ENCODE measurements at regions not wholly inside any gene's neighbourhood (a gene's known extent, or its start where the extent isn't known, plus 50 kb on each side); places are given as distances from the start of the nearest gene placed in this dataset.
A peak's percentile ranks its signal among the peaks of the same experiment; 100 is the strongest.

- no peak for DNase-seq (ENCODE audit: low spot score)
Measured at GRCh38 chr12:125371033-125371432, 305.8 kb downstream of the AACS start.

DNA sequence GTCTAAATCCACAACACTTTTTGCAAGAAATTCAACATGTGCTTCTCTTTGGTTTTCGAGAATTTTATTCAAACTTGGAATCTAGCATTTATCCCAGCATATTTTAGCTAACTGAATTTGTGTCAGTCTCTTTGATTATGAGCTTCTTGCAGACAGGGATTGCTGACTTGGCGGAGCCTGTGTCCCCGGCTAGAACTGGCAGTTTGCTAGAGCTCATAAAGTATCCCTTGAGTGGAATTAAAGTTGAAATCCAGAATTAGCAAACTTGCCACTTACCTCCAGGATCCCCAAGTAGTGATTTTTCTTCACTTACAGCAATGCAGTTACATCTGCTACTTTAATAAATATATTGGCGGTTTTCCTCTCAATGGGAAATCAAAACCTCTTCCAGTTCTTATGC is 306.9 kb downstream of the AACS start:
- DNase-seq (ENCODE audit: low spot score): no peak

- no peak for DNase-seq (ENCODE audit: low spot score)
Measured at GRCh38 chr12:125373375-125373774, 308.1 kb downstream of the AACS start.

GRCh38 chr12:125376422-125376821 is 311.2 kb downstream of the AACS start:
- no peak for DNase-seq (ENCODE audit: low spot score)

DNA sequence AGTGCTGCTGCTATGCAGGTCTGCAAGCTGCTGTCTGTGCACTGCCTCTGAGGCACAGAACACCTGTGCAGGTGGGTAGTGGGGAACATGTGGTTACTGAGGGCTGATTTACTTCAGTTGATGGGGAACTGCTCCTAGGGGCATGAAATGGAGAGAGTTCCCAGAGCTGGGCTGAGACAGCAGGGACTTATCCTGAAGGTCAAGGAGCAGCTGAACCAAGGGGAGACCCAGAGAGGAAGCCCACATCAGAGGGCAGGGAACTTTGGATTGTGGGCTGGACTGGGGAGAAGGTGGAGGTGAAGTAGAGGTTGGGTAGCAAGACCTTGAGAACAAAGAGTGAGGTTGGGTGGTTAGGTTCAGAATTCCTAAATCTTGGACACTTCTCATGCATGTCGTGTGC is 311.9 kb downstream of the AACS start:
- DNase-seq (ENCODE audit: low spot score): no peak

DNA sequence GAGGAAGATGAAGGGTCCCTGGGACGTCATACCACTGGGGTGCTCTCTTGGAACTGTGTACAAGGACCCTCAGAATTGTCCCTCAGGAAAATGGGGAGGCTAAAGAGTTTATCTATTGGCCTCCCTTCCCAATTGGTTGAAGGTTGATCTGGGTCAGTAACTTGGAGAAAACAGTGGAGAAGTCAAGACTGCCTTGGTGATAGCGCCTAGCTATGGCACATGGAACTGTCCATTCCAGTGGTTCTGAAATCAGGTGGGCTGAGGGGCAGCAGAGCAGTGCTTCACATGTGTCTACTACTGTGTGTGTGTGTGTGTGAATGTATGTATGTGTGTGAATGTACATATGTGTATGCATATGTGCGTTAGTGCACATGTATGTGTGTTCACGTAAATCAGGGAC is 316.1 kb downstream of the AACS start:
- no peak for DNase-seq (ENCODE audit: low spot score)

GRCh38 chr12:125382926-125383325 is 317.7 kb downstream of the AACS start:
- no peak for DNase-seq (ENCODE audit: low spot score)

- no peak for DNase-seq (ENCODE audit: low spot score)
Measured at GRCh38 chr12:125386652-125387051, 321.4 kb downstream of the AACS start.

GRCh38 chr12:125387206-125387605 is 322.0 kb downstream of the AACS start:
- no peak for DNase-seq (ENCODE audit: low spot score)

- no peak for DNase-seq (ENCODE audit: low spot score)
Measured at GRCh38 chr12:125389061-125389697, 323.9 kb downstream of the AACS start.

DNA sequence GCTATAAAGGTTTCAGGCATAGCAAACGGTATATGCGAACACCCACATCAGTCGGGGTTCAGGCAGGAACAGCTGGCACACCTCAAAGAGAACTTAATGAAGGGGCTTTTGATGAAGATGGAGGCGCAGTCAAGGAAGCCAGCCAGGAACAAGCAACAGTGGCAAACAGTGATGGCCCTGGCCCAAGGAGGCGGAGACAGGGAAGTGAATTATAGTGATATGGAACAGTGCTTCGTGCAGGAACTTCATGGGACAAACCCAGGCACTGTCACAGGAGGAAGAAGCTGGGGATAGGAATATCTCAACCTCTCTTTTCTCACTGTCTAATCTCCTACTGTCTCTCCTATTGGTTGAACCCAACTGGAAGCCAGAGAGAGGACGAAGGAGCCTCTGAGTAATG is 328.3 kb downstream of the AACS start:
- DNase-seq (ENCODE audit: low spot score): no peak

GRCh38 chr12:125395583-125396215 is 330.5 kb downstream of the AACS start:
- no peak for DNase-seq (ENCODE audit: low spot score)

GRCh38 chr12:125399489-125399888 is 334.3 kb downstream of the AACS start:
- DNase-seq (ENCODE audit: low spot score): no peak

DNA sequence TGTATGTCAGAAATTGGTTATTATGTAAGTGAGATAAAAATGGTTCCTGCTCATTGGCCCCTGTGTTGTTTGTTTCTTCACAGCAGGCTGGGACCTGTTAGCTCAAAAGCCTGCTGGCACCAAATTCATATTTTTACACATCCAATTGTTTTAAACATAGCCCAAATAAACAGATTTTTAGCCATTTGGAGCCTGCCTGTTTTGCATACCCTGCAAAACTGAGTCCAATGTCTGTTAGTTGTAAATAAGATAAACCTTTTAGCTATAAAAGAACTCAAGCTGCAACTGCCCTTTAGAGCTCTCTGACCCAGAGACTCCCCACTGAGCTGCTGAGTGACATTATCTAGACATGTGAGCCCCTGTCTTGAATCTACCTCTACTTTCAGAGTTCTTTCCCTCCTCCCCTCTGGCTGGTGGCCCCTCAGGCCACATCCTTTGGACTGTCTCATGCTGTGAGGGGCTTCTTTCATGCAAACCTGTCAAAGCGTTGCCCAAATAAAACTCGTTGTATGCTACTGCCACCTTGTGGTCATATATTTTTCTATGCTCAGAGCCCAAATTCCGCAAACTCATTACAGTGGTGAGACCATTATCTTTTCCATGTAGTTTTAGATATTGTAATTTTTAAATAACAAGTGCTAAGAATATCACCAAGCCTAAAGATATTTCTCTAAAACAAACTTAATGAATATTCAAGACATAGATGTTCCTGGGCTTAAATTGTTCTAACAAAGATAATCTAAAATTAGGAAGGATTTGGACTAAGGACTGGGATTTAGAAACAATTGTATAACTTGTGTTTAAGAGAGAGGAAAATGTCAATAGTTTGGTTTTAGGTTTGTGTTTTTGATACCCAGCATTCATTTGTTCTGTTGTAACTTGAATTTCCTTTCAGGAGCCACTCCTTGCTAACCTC is 337.9 kb downstream of the AACS start:
- peak; percentile 12 for DNase-seq (ENCODE audit: low spot score)

DNA sequence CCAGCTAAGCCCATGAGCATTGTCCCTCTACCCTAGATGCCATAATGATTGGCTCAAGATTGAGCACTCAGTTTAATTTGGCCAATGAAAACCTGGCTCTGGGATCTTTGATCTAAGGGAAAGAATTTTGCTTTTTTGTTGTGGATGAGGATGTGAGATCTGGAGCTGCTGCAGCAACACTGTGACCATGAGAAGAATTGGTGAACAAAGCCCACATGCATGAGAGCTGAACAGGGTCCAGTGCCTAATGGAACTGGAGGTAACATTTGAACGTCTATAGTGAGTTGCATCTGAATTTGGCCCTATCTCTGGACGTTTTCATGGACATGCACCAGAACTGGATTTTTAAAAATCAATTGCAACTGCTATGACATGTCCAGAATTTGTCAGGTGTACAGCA is 338.6 kb downstream of the AACS start:
- no peak for DNase-seq (ENCODE audit: low spot score)

DNA sequence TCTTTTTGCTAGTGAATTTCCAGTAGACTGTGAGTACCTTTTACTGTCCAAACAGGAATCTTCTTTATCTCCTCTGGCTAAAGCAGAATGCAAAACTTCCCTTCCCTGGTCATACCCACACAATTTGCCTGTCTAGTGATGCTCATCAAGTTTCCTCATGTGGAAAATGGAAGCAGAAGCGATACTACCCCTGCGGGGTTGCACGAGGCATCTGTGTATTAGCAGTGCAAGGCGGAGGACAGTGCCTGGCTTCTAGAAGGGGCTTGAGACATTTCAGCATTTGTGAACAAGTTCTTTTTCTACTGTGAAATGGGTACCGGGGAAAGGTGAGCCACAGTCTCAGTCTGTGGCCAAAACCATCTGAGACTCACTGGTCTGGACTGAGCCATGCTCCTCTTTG is 340.9 kb downstream of the AACS start:
- no peak for DNase-seq (ENCODE audit: low spot score)

- DNase-seq (ENCODE audit: low spot score): no peak
Measured at GRCh38 chr12:125408718-125409117, 343.5 kb downstream of the AACS start.

DNA sequence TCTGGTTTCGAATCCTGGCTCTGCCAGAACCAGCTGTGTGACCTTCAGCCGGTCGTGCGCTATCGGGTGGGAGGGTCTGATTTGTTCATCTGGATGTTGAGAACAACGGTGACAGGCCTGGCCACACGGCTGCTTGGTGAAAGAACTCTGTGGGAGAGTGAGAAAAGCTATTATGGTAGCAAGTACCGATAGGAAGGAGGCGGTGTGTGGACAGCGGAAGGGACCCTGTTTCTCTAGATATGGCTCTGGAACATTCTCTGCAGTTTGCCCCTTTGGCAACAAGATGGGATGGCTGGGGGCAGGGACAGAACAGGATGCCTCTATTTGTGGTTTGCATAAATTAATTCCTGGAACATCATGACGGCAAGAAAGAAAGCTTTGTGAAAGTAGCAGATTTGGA is 347.3 kb downstream of the AACS start:
- DNase-seq (ENCODE audit: low spot score): no peak

DNA sequence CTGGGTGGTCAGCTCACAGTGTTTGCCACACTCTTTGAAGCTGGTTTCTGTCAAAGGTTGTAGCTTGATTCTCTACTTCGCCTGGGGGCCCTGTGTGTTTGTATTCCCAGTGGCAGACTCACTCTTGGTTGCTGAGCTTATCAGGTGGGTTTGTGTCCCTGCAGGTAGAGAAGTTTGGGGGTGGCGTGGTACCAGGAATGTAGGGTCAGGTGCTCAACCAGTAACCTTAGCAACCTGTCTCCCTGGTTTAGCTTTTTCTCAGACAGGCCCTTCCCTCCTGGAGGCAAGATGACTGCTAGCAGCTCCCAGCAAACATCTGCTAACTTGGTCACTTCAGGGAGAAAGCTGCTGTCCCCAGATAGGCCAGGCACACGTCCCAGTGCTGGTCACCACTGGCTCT is 352.2 kb downstream of the AACS start:
- DNase-seq (ENCODE audit: low spot score): no peak

- no peak for DNase-seq (ENCODE audit: low spot score)
Measured at GRCh38 chr12:125418902-125419564, 353.8 kb downstream of the AACS start.

- no peak for DNase-seq (ENCODE audit: low spot score)
Measured at GRCh38 chr12:125424909-125425308, 359.7 kb downstream of the AACS start.

GRCh38 chr12:125431516-125431915 is 366.3 kb downstream of the AACS start:
- no peak for DNase-seq (ENCODE audit: low spot score)

DNA sequence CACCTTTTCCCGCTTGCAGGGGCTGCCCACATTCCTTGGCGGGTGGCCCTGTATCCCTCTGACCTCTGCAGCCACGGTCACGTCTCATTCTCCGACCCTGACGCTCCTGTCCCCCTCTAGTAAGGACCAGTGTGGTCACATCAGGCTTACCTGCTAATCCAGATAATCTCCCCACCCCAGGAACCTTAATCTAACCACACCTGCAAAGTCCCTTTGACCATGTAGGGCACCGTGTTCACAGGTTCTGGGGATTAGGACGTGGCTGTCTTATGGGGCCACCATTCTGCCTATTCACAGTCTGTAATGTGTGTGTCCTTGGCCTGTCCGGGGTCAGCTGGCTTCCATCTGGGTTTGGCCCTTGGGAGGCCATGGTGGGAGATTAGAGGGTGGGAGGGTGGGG is 368.9 kb downstream of the AACS start:
- DNase-seq (ENCODE audit: low spot score): no peak

Measured in AG08395 (cell line).